Right cardiac atrium (tissue), 5 donors: ENCODE measurements at regions not wholly inside any gene's neighbourhood (a gene's known extent, or its start where the extent isn't known, plus 50 kb on each side); places are given as distances from the start of the nearest gene placed in this dataset.

Experiments used
- ATAC-seq, 2 donors: fragments of 200-7000 bp; cut with Tn5 transposase; one replicate each; pipeline versions ENCODE4 v1.8.0 to v1.9.1; 2020; ENCODE audit warnings: moderate library complexity in 2 of 2, mild to moderate bottlenecking in 1 of 2
- DNase-seq, 3 donors: peaks; one replicate each; pipeline ENCODE4 v3.0.0-alpha.2; 2020
- H3K27ac ChIP-seq: one replicate; pipeline ENCODE4 v1.5.1; 2013; ENCODE audit warnings: mild to moderate bottlenecking, low read length, control low read depth, moderate library complexity
- H3K27me3 ChIP-seq: one replicate; pipeline ENCODE4 v1.6.1; 2013; ENCODE audit not compliant: control insufficient read depth, insufficient read depth
- H3K4me1 ChIP-seq: one replicate; pipeline ENCODE4 v1.6.1; 2013; ENCODE audit warnings: low read length; ENCODE audit not compliant: control insufficient read depth, insufficient read depth
- H3K4me3 ChIP-seq: one replicate; pipeline ENCODE4 v1.5.1; 2013; ENCODE audit warnings: low read length, control low read depth
- H3K9me3 ChIP-seq: one replicate; pipeline ENCODE4 v1.6.1; 2013; ENCODE audit warnings: low read length; ENCODE audit not compliant: control insufficient read depth
- WGBS: extraction: QIAGEN DNeasy Blood & Tissue Kit; methylation state at CpG from one replicate; pipeline ENCODE4 v1.1.7; 2013; 5-methylcytosine and 5-hydroxymethylcytosine counted together
- intact Hi-C, 4 donors: fragments of 100-400 bp; cut with DNase I; formaldehyde crosslinking; loops; one replicate each; pipeline versions ENCODE4 v1.11.0 to v1.14.0; 2022 to 2023
- donor health status: healthy with polysubstance abuse.
- donor health status: DM: no; HTN: yes; CAD: no.
- donor health status: DM: no; HTN: no; CAD: no.
- donor health status: DM: no; HTN: yes; CAD: no; lungs with severe emphysema.
- donor health status: DM: yes; HTN: yes; CAD: no.

GRCh38 chr16:11408216-11408615 is 63.0 kb downstream of the RMI2 start:
- ATAC-seq (no peak), DNase-seq (peak in 1 of 3 donors; percentile 28)
- H3K4me1 ChIP-seq, result no peaks in the 10 kb centered on the region
- H3K27ac ChIP-seq, result no peak overlapping the region
- no peak overlapping the region for H3K4me3 ChIP-seq
- no peaks in the 10 kb centered on the region for H3K9me3 ChIP-seq
- 52% methylated on average over 8 of the region's 8 CpGs for WGBS
- intact Hi-C loops, result loop anchor here in 2 of 4 donors (5.0 to 10.0 kb wide), 5 partner anchors 117 to 657 kb away; a partner anchor contains a TSS
- no peaks in the 10 kb centered on the region for H3K27me3 ChIP-seq

GRCh38 chr16:11409398-11409797 is 64.1 kb downstream of the RMI2 start:
- WGBS, result 49% methylated on average over 6 of the region's 6 CpGs
- DNase-seq (no peak), ATAC-seq (no peak)

GRCh38 chr16:11410376-11411058 is 65.3 kb downstream of the RMI2 start:
- Histone ChIP-seq H3K27me3 (no peaks in the 10 kb centered on the region), H3K4me3 (no peak overlapping the region), H3K9me3 (no peaks in the 10 kb centered on the region), H3K4me1 (no peaks in the 10 kb centered on the region), H3K27ac (no peak overlapping the region)
- peak in 1 of 3 donors; percentile 65 for DNase-seq
- WGBS, result 77% methylated on average over 12 of the region's 12 CpGs
- intact Hi-C loops, result no loop called here
- peak; percentile 32 to 37 for ATAC-seq

More at GRCh38 chr16:11409398-11409797, 64.1 kb downstream of the RMI2 start:
- Histone ChIP-seq H3K27ac (no peak overlapping the region), H3K9me3 (no peaks in the 10 kb centered on the region), H3K27me3 (no peaks in the 10 kb centered on the region), H3K4me3 (no peak overlapping the region), H3K4me1 (no peaks in the 10 kb centered on the region)
- intact Hi-C loops, result loop anchor here in 2 of 4 donors (5.0 to 10.0 kb wide), 5 partner anchors 115 to 655 kb away; a partner anchor contains a TSS

- H3K27ac ChIP-seq, result no peak overlapping the region
- H3K4me1 ChIP-seq, result no peaks in the 10 kb centered on the region
- DNase-seq (no peak), ATAC-seq (peak in 1 of 2 donors; percentile 6)
- 82% methylated on average over 9 of the region's 9 CpGs for WGBS
- no peaks in the 10 kb centered on the region for H3K9me3 ChIP-seq
- H3K27me3 ChIP-seq, result no peaks in the 10 kb centered on the region
- intact Hi-C loops, result no loop called here
- no peak overlapping the region for H3K4me3 ChIP-seq
These were observed 65.8 kb downstream of the RMI2 start for GRCh38 chr16:11411059-11411550.

GRCh38 chr16:11412175-11412904 is 67.1 kb downstream of the RMI2 start:
- no peak for DNase-seq
- intact Hi-C loops, result no loop called here
- H3K4me1 ChIP-seq, result no peaks in the 10 kb centered on the region
- H3K27me3 ChIP-seq, result no peaks in the 10 kb centered on the region
- H3K27ac ChIP-seq, result no peak overlapping the region
- H3K9me3 ChIP-seq, result no peaks in the 10 kb centered on the region
- no peak overlapping the region for H3K4me3 ChIP-seq
- WGBS, result 83% methylated on average over 10 of the region's 10 CpGs
- ATAC-seq, result no peak

- Histone ChIP-seq H3K27me3 (no peaks in the 10 kb centered on the region), H3K4me1 (no peaks in the 10 kb centered on the region), H3K27ac (no peak overlapping the region), H3K4me3 (no peak overlapping the region), H3K9me3 (no peaks in the 10 kb centered on the region)
- 77% methylated on average over 15 of the region's 15 CpGs for WGBS
- ATAC-seq (no peak), DNase-seq (no peak)
- intact Hi-C loops, result no loop called here
These were observed 68.0 kb downstream of the RMI2 start for GRCh38 chr16:11412965-11413887.

GRCh38 chr16:11413907-11414595 is 68.8 kb downstream of the RMI2 start:
- intact Hi-C loops, result no loop called here
- H3K4me3 ChIP-seq, result no peak overlapping the region
- H3K27me3 ChIP-seq, result no peaks in the 10 kb centered on the region
- H3K4me1 ChIP-seq, result no peaks in the 10 kb centered on the region
- H3K27ac ChIP-seq, result no peak overlapping the region
- DNase-seq (no peak), ATAC-seq (no peak)
- WGBS, result 86% methylated on average over 11 of the region's 11 CpGs
- no peaks in the 10 kb centered on the region for H3K9me3 ChIP-seq

- Histone ChIP-seq H3K4me1 (no peaks in the 10 kb centered on the region), H3K9me3 (no peaks in the 10 kb centered on the region), H3K27me3 (no peaks in the 10 kb centered on the region), H3K27ac (no peak overlapping the region), H3K4me3 (no peak overlapping the region)
- intact Hi-C loops, result no loop called here
- 62% methylated on average over 21 of the region's 21 CpGs for WGBS
- ATAC-seq (no peak), DNase-seq (no peak)
These were observed 69.8 kb downstream of the RMI2 start for GRCh38 chr16:11414815-11415775.

- DNase-seq (no peak), ATAC-seq (no peak)
- Histone ChIP-seq H3K27ac (no peak overlapping the region), H3K27me3 (no peaks in the 10 kb centered on the region), H3K9me3 (no peaks in the 10 kb centered on the region), H3K4me3 (no peak overlapping the region), H3K4me1 (no peaks in the 10 kb centered on the region)
- intact Hi-C loops, result no loop called here
- WGBS, result 80% methylated on average over 16 of the region's 16 CpGs
These were observed 71.2 kb downstream of the RMI2 start for GRCh38 chr16:11416228-11417001.
